ENCODE measurements at regions not wholly inside any gene's neighbourhood (a gene's known extent, or its start where the extent isn't known, plus 50 kb on each side); places are given as distances from the start of the nearest gene placed in this dataset.

GRCh38 chr6:4398791-4399190, 263.4 kb upstream of the ECI2 start:
- Mint-ChIP-seq H3K36me3 (ENCODE audit: low read depth, unreplicated experiment) (no peaks in the 10 kb centered on the region), H3K27ac (ENCODE audit: unreplicated experiment) (no peak overlapping the region), H3K9me3 (ENCODE audit: unreplicated experiment) (no peaks in the 10 kb centered on the region), H3K27me3 (ENCODE audit: unreplicated experiment) (peaks cover 9% of the 10 kb centered on the region), H3K4me3 (ENCODE audit: unreplicated experiment) (no peak overlapping the region), H3K4me1 (ENCODE audit: unreplicated experiment) (peaks cover 5% of the 10 kb centered on the region)
- no peak for DNase-seq (ENCODE audit: low spot score)
- no peak for TF ChIP-seq CTCF (IDR thresholded peaks at IDR 0.05; ENCODE audit: unreplicated experiment)

GRCh38 chr6:4397307-4397706, 261.9 kb upstream of the ECI2 start:
- no peak for TF ChIP-seq CTCF (IDR thresholded peaks at IDR 0.05; ENCODE audit: unreplicated experiment)

GRCh38 chr6:4396044-4396443, 260.7 kb upstream of the ECI2 start:
- H3K27ac Mint-ChIP-seq (ENCODE audit: unreplicated experiment) = no peak overlapping the region
- H3K9me3 Mint-ChIP-seq (ENCODE audit: unreplicated experiment) = no peaks in the 10 kb centered on the region
- no peak overlapping the region for H3K4me3 Mint-ChIP-seq (ENCODE audit: unreplicated experiment)
- H3K27me3 Mint-ChIP-seq (ENCODE audit: unreplicated experiment) = peaks cover 3% of the 10 kb centered on the region
- H3K4me1 Mint-ChIP-seq (ENCODE audit: unreplicated experiment) = no peaks in the 10 kb centered on the region
- no peaks in the 10 kb centered on the region for H3K36me3 Mint-ChIP-seq (ENCODE audit: low read depth, unreplicated experiment)
- TF ChIP-seq CTCF (IDR thresholded peaks at IDR 0.05; ENCODE audit: unreplicated experiment) = no peak
- no peak for DNase-seq (ENCODE audit: low spot score)

More at GRCh38 chr6:4397307-4397706, 261.9 kb upstream of the ECI2 start:
- no peak for DNase-seq (ENCODE audit: low spot score)
- H3K4me3 Mint-ChIP-seq (ENCODE audit: unreplicated experiment) = no peak overlapping the region
- no peaks in the 10 kb centered on the region for H3K9me3 Mint-ChIP-seq (ENCODE audit: unreplicated experiment)
- H3K4me1 Mint-ChIP-seq (ENCODE audit: unreplicated experiment) = no peaks in the 10 kb centered on the region
- H3K27me3 Mint-ChIP-seq (ENCODE audit: unreplicated experiment) = peaks cover 6% of the 10 kb centered on the region
- H3K36me3 Mint-ChIP-seq (ENCODE audit: low read depth, unreplicated experiment) = no peaks in the 10 kb centered on the region
- no peak overlapping the region for H3K27ac Mint-ChIP-seq (ENCODE audit: unreplicated experiment)

- Mint-ChIP-seq H3K27me3 (ENCODE audit: unreplicated experiment) (peaks cover 2% of the 10 kb centered on the region), H3K4me3 (ENCODE audit: unreplicated experiment) (no peak overlapping the region), H3K4me1 (ENCODE audit: unreplicated experiment) (no peaks in the 10 kb centered on the region), H3K27ac (ENCODE audit: unreplicated experiment) (no peak overlapping the region), H3K36me3 (ENCODE audit: low read depth, unreplicated experiment) (no peaks in the 10 kb centered on the region), H3K9me3 (ENCODE audit: unreplicated experiment) (no peaks in the 10 kb centered on the region)
- DNase-seq (ENCODE audit: low spot score) = no peak
- TF ChIP-seq CTCF (IDR thresholded peaks at IDR 0.05; ENCODE audit: unreplicated experiment) = no peak
Observed at GRCh38 chr6:4395386-4395785, 260.0 kb upstream of the ECI2 start.

- no peak for DNase-seq (ENCODE audit: low spot score)
- Mint-ChIP-seq H3K4me3 (ENCODE audit: unreplicated experiment) (no peak overlapping the region), H3K27ac (ENCODE audit: unreplicated experiment) (no peak overlapping the region), H3K27me3 (ENCODE audit: unreplicated experiment) (peaks cover 2% of the 10 kb centered on the region), H3K4me1 (ENCODE audit: unreplicated experiment) (no peaks in the 10 kb centered on the region), H3K9me3 (ENCODE audit: unreplicated experiment) (no peaks in the 10 kb centered on the region), H3K36me3 (ENCODE audit: low read depth, unreplicated experiment) (no peaks in the 10 kb centered on the region)
- TF ChIP-seq CTCF (IDR thresholded peaks at IDR 0.05; ENCODE audit: unreplicated experiment) = no peak
Observed at GRCh38 chr6:4394786-4395185, 259.4 kb upstream of the ECI2 start.

Data from endothelial cell (in vitro differentiated cells).